HG03432 (cell line): ENCODE measurements at regions not wholly inside any gene's neighbourhood (a gene's known extent, or its start where the extent isn't known, plus 50 kb on each side); places are given as distances from the start of the nearest gene placed in this dataset.

Source experiments
- ATAC-seq: cut with Tn5 transposase; IDR thresholded peaks from one replicate; pipeline ENCODE4 v1.9.1; 2021; ENCODE audit warnings: mild to moderate bottlenecking, moderate library complexity; ENCODE audit not compliant: unreplicated experiment

GRCh38 chr16:65543781-65544740, 422.2 kb upstream of the CDH11 start:
- no peak for ATAC-seq

- ATAC-seq, result no peak
Observed at GRCh38 chr16:65541646-65542045, 419.8 kb upstream of the CDH11 start.

- ATAC-seq, result no peak
Observed at GRCh38 chr16:65540901-65541300, 419.0 kb upstream of the CDH11 start.

- ATAC-seq, result no peak
Observed at GRCh38 chr16:65538976-65539375, 417.1 kb upstream of the CDH11 start.

- ATAC-seq, result no peak
Observed at GRCh38 chr16:65537336-65537735, 415.5 kb upstream of the CDH11 start.

- ATAC-seq, result no peak
Observed at GRCh38 chr16:65534121-65534528, 412.3 kb upstream of the CDH11 start.

GRCh38 chr16:65532846-65533245, 411.0 kb upstream of the CDH11 start:
- no peak for ATAC-seq

- ATAC-seq, result no peak
Observed at GRCh38 chr16:65532258-65532657, 410.4 kb upstream of the CDH11 start.

- no peak for ATAC-seq
Observed at GRCh38 chr16:65531475-65531874, 409.6 kb upstream of the CDH11 start.

GRCh38 chr16:65525707-65526106, 403.8 kb upstream of the CDH11 start:
- no peak for ATAC-seq

- ATAC-seq, result no peak
Observed at GRCh38 chr16:65524997-65525396, 403.1 kb upstream of the CDH11 start.

- ATAC-seq, result no peak
Observed at GRCh38 chr16:65524231-65524630, 402.4 kb upstream of the CDH11 start.

- no peak for ATAC-seq
Observed at GRCh38 chr16:65523283-65523944, 401.6 kb upstream of the CDH11 start.

GRCh38 chr16:65522412-65522811, 400.5 kb upstream of the CDH11 start:
- no peak for ATAC-seq

- ATAC-seq, result no peak
Observed at GRCh38 chr16:65521633-65522328, 399.9 kb upstream of the CDH11 start.

- no peak for ATAC-seq
Observed at GRCh38 chr16:65519402-65519801, 397.5 kb upstream of the CDH11 start.

GRCh38 chr16:65515193-65515592, 393.3 kb upstream of the CDH11 start:
- no peak for ATAC-seq

GRCh38 chr16:65510850-65511249, 389.0 kb upstream of the CDH11 start:
- ATAC-seq, result no peak

GRCh38 chr16:65510241-65510640, 388.4 kb upstream of the CDH11 start:
- no peak for ATAC-seq

GRCh38 chr16:65509172-65509571, 387.3 kb upstream of the CDH11 start:
- no peak for ATAC-seq

GRCh38 chr16:65500919-65501318, 379.1 kb upstream of the CDH11 start:
- no peak for ATAC-seq

GRCh38 chr16:65500007-65500406, 378.1 kb upstream of the CDH11 start:
- ATAC-seq, result no peak
